H1 (cell line): ENCODE measurements at regions not wholly inside any gene's neighbourhood (a gene's known extent, or its start where the extent isn't known, plus 50 kb on each side); places are given as distances from the start of the nearest gene placed in this dataset.

Experiments used
- CTCF ChIA-PET: fragments of 300-600 bp; sonication (Branson Sonifier 250); formaldehyde crosslinking; loops from one replicate; lab custom pipeline; 2021; ENCODE audit not compliant: partially characterized antibody; lab: Charles Lee
- POLR2A ChIA-PET: fragments of 300-600 bp; sonication (Branson Sonifier 250); formaldehyde crosslinking; loops from one replicate; lab custom pipeline; 2021; ENCODE audit warnings: inconsistent platforms; ENCODE audit not compliant: partially characterized antibody; lab: Charles Lee
- DNase-seq, 2 experiments: peaks; one replicate each; pipeline versions ENCODE4 v3.0.0 to v3.0.0-alpha.2; 2010 to 2022; ENCODE audit warnings: low spot score in 2 of 2, low read depth in 1 of 2, mixed read lengths in 1 of 2
- FAIRE-seq: peaks from 2 replicates; lab custom pipeline; 2011; peaks lifted over from hg19 to GRCh38; lab: Jason Lieb, UNC
- H2AFZ ChIP-seq: 2 replicates; pipeline ENCODE4 v1.8.1; 2012; ENCODE audit warnings: low read length, inconsistent platforms
- H2AK5ac ChIP-seq: 2 replicates; pipeline ENCODE4 v1.6.1; 2013; ENCODE audit warnings: low read depth, low read length
- H2BK120ac ChIP-seq: replicated peaks from 2 replicates; pipeline ENCODE3; 2013; ENCODE audit warnings: low read depth, low read length, inconsistent platforms
- H2BK12ac ChIP-seq: 2 replicates; pipeline ENCODE4 v1.6.1; 2013; ENCODE audit warnings: low read depth, low read length
- H2BK15ac ChIP-seq: 2 replicates; pipeline ENCODE4 v1.6.1; 2013; ENCODE audit warnings: low read length
- H2BK20ac ChIP-seq: 2 replicates; pipeline ENCODE4 v1.6.1; 2013; ENCODE audit warnings: low read length
- H2BK5ac ChIP-seq: 2 replicates; pipeline ENCODE4 v1.6.1; 2013; ENCODE audit warnings: low read depth, low read length
- H3K14ac ChIP-seq: 2 replicates; pipeline ENCODE4 v1.6.1; 2013; ENCODE audit warnings: inconsistent platforms; ENCODE audit not compliant: insufficient read length
- H3K18ac ChIP-seq: 2 replicates; pipeline ENCODE4 v1.6.1; 2013; ENCODE audit warnings: low read length; ENCODE audit errors: extremely low read depth
- H3K23ac ChIP-seq: 2 replicates; pipeline ENCODE4 v1.6.1; 2013; ENCODE audit warnings: inconsistent platforms; ENCODE audit not compliant: insufficient read length
- H3K23me2 ChIP-seq: 2 replicates; pipeline ENCODE4 v1.6.1; 2013; ENCODE audit warnings: low read depth, low read length
- H3K27ac ChIP-seq: 2 replicates; pipeline ENCODE4 v1.6.1; 2011; ENCODE audit warnings: low read depth, low read length, inconsistent platforms
- H3K27me3 ChIP-seq, 4 experiments: replicated peaks in 1 of 4; 1 replicate in 1 of 4; 2 replicates in 3 of 4; pipeline versions ENCODE4 v1.6.1 to v1.8.1; 2011 to 2013; ENCODE audit warnings: low read length in 3 of 4, mild to moderate bottlenecking in 3 of 4, inconsistent platforms in 2 of 4, mixed read lengths in 2 of 4, moderate library complexity in 1 of 4; ENCODE audit not compliant: control insufficient read depth in 3 of 4, insufficient read depth in 3 of 4; ENCODE audit errors: extremely low read depth in 1 of 4
- H3K36me3 ChIP-seq, 4 experiments: 2 replicates each; pipeline versions ENCODE4 v1.6.1 to v1.8.1; 2011 to 2013; ENCODE audit warnings: mild to moderate bottlenecking in 4 of 4, low read length in 3 of 4, moderate library complexity in 2 of 4, control low read depth in 1 of 4, inconsistent platforms in 1 of 4; ENCODE audit not compliant: insufficient read depth in 4 of 4, control insufficient read depth in 2 of 4
- H3K4ac ChIP-seq: replicated peaks from 2 replicates; pipeline ENCODE3; 2013; ENCODE audit warnings: low read length, low read depth, mixed read lengths, inconsistent platforms; ENCODE audit not compliant: insufficient read length
- H3K4me1 ChIP-seq, 4 experiments: replicated peaks in 1 of 4; 1 replicate in 1 of 4; 2 replicates in 3 of 4; pipeline versions ENCODE4 v1.6.1 to v1.8.1; 2011 to 2013; ENCODE audit warnings: low read length in 3 of 4, inconsistent platforms in 2 of 4, mixed read lengths in 1 of 4; ENCODE audit not compliant: insufficient read depth in 4 of 4, control insufficient read depth in 3 of 4
- H3K4me2 ChIP-seq, 2 experiments: 2 replicates each; pipeline versions ENCODE4 v1.6.1 to v1.8.1; 2011 to 2013; ENCODE audit warnings: low read depth in 2 of 2, low read length in 2 of 2, control low read depth in 1 of 2, inconsistent platforms in 1 of 2, mild to moderate bottlenecking in 1 of 2; ENCODE audit not compliant: insufficient read depth in 1 of 2
- H3K4me3 ChIP-seq, 4 experiments: fragments of 200-600, 300-600 bp in 1 of 4; sonication (generic), shearing (Covaris generic), sonication (Bioruptor Twin) in 1 of 4; 2 replicates each; pipeline versions ENCODE4 v1.5.1 to v1.8.1; 2011 to 2016; ENCODE audit warnings: low read length in 4 of 4, low read depth in 3 of 4, control low read depth in 2 of 4, inconsistent platforms in 2 of 4, mild to moderate bottlenecking in 2 of 4, mixed read lengths in 1 of 4, moderate library complexity in 1 of 4; ENCODE audit not compliant: insufficient read depth in 2 of 4; ENCODE audit errors: extremely low read depth in 1 of 4
- H3K56ac ChIP-seq: replicated peaks from 2 replicates; pipeline ENCODE3; 2013; ENCODE audit warnings: low read depth, mild to moderate bottlenecking, mixed read lengths, low read length, inconsistent platforms; ENCODE audit not compliant: insufficient read length
- H3K79me1 ChIP-seq: 2 replicates; pipeline ENCODE4 v1.6.1; 2013; ENCODE audit warnings: low read depth, low read length, control low read depth
- H3K79me2 ChIP-seq, 2 experiments: 2 replicates each; pipeline versions ENCODE4 v1.6.1 to v1.8.1; 2012 to 2013; ENCODE audit warnings: low read length in 2 of 2, mild to moderate bottlenecking in 2 of 2, inconsistent platforms in 1 of 2; ENCODE audit not compliant: insufficient read depth in 2 of 2, control insufficient read depth in 1 of 2
- H3K9ac ChIP-seq, 4 experiments: replicated peaks in 1 of 4; 1 replicate in 1 of 4; 2 replicates in 3 of 4; pipeline versions ENCODE4 v1.6.1 to v1.8.1; 2011 to 2013; ENCODE audit warnings: low read depth in 3 of 4, low read length in 3 of 4, control low read depth in 2 of 4, mild to moderate bottlenecking in 2 of 4, moderate library complexity in 2 of 4, inconsistent platforms in 1 of 4; ENCODE audit errors: extremely low read depth in 1 of 4
- H3K9me3 ChIP-seq, 2 experiments: 2 replicates each; pipeline versions ENCODE4 v1.6.1 to v1.8.1; 2012 to 2013; ENCODE audit warnings: mild to moderate bottlenecking in 2 of 2, moderate library complexity in 2 of 2, control low read depth in 1 of 2, inconsistent platforms in 1 of 2, low read depth in 1 of 2, low read length in 1 of 2, mixed read lengths in 1 of 2; ENCODE audit not compliant: insufficient read depth in 2 of 2
- H4K20me1 ChIP-seq, 2 experiments: replicated peaks in 1 of 2; 2 replicates each; pipeline versions ENCODE3 to v1.8.1; 2011 to 2013; ENCODE audit warnings: inconsistent platforms in 2 of 2, low read length in 2 of 2, mild to moderate bottlenecking in 1 of 2; ENCODE audit not compliant: insufficient read depth in 2 of 2, control insufficient read depth in 1 of 2
- H4K5ac ChIP-seq: 2 replicates; pipeline ENCODE4 v1.6.1; 2013; ENCODE audit warnings: low read length, low read depth, mixed read lengths, inconsistent platforms; ENCODE audit not compliant: insufficient read length
- H4K8ac ChIP-seq: 2 replicates; pipeline ENCODE4 v1.8.0; 2013; ENCODE audit warnings: mild to moderate bottlenecking, moderate library complexity, low read length, inconsistent platforms; ENCODE audit not compliant: insufficient read depth; ENCODE audit errors: extremely low read depth
- H4K91ac ChIP-seq: replicated peaks from 2 replicates; pipeline ENCODE3; 2013; ENCODE audit warnings: low read length, mixed read lengths, inconsistent platforms; ENCODE audit not compliant: insufficient read length
- ATF2 ChIP-seq: IDR thresholded peaks from 2 replicates; pipeline ENCODE4 v1.6.1; 2012; ENCODE audit warnings: low read length, inconsistent platforms
- EZH2 ChIP-seq: fragments of 200-600 bp; sonication (generic); IDR thresholded peaks from 2 replicates; pipeline ENCODE4 v1.7.1; 2012; ENCODE audit warnings: low read depth, mild to moderate bottlenecking, moderate library complexity, low read length, inconsistent platforms; ENCODE audit not compliant: severe bottlenecking
- HDAC2 ChIP-seq, 2 experiments: fragments of 300-600 bp in 1 of 2; sonication (generic) in 1 of 2; IDR thresholded peaks; 2 replicates each; pipeline ENCODE4 v1.6.1; 2011 to 2012; ENCODE audit warnings: low read depth in 2 of 2, low read length in 2 of 2, mild to moderate bottlenecking in 2 of 2, moderate library complexity in 2 of 2, borderline replicate concordance in 1 of 2, inconsistent platforms in 1 of 2
- NANOG ChIP-seq: IDR thresholded peaks from 2 replicates; pipeline ENCODE4 v1.6.1; 2011; ENCODE audit warnings: low read length, low read depth, mild to moderate bottlenecking, inconsistent platforms; ENCODE audit not compliant: insufficient read depth, poor library complexity, severe bottlenecking
- POLR2A ChIP-seq, 2 experiments: IDR thresholded peaks; 1 replicate in 1 of 2; 2 replicates in 1 of 2; pipeline ENCODE4 v1.6.1; 2011; ENCODE audit warnings: low read depth in 2 of 2, low read length in 2 of 2, mild to moderate bottlenecking in 2 of 2; ENCODE audit errors: control extremely low read depth in 1 of 2
- RFX5 ChIP-seq: IDR thresholded peaks from 2 replicates; pipeline ENCODE4 v1.6.1; 2011; ENCODE audit warnings: low read depth, low read length, improper control_type of control experiment, borderline replicate concordance
- RXRA ChIP-seq: IDR thresholded peaks from 2 replicates; pipeline ENCODE4 v1.6.1; 2011; ENCODE audit warnings: low read depth, mild to moderate bottlenecking, low read length, moderate library complexity; ENCODE audit not compliant: insufficient read depth
- SIRT6 ChIP-seq: IDR thresholded peaks from one replicate; pipeline ENCODE4 v1.7.1; 2012; ENCODE audit warnings: low read length, inconsistent platforms
- SUZ12 ChIP-seq: fragments of 200-600 bp; sonication (generic); IDR thresholded peaks from 2 replicates; pipeline ENCODE4 v1.6.1; 2012; ENCODE audit warnings: mild to moderate bottlenecking, inconsistent platforms, low read length, moderate library complexity, mixed read lengths
- TAF7 ChIP-seq: optimal IDR thresholded peaks from 2 replicates; pipeline ENCODE3; 2011; ENCODE audit warnings: low read depth, mild to moderate bottlenecking, inconsistent platforms, low read length, moderate library complexity, borderline replicate concordance
- TCF12 ChIP-seq: IDR thresholded peaks from 2 replicates; pipeline ENCODE4 v1.6.1; 2011; ENCODE audit warnings: low read depth, mild to moderate bottlenecking, low read length
- WGBS, 2 experiments: shearing (Covaris generic) in 1 of 2; methylation state at CpG; one replicate each; pipeline versions ENCODE4 v1.1.6 to v1.1.7; 2013 to 2015; ENCODE audit warnings: low lambda C conversion rate in 2 of 2, mixed read lengths in 2 of 2, inconsistent platforms in 1 of 2, low coverage in 1 of 2, missing lambda C conversion rate in 1 of 2; ENCODE audit not compliant: insufficient replicate concordance in 2 of 2, insufficient coverage in 1 of 2, insufficient read length in 1 of 2; ENCODE audit errors: extremely low coverage in 1 of 2, missing lambda C conversion rate in 1 of 2; 5-methylcytosine and 5-hydroxymethylcytosine counted together
- TF ChIP-seq, protein P1 (sequence below): IDR thresholded peaks from 2 replicates; pipeline ENCODE4 v1.6.1; 2011; ENCODE audit warnings: low read depth, mild to moderate bottlenecking, low read length; ENCODE audit not compliant: insufficient read depth

GRCh38 chr11:70585236-70585545, 186.9 kb downstream of the CTTN start:
- H3K14ac ChIP-seq = no peak overlapping the region
- no peaks in the 10 kb centered on the region for H3K36me3 ChIP-seq
- no peak overlapping the region for H3K27ac ChIP-seq
- no peak overlapping the region for H2BK20ac ChIP-seq
- H3K79me1 ChIP-seq = no peaks in the 10 kb centered on the region
- H2BK5ac ChIP-seq = no peak overlapping the region
- peaks cover 0 to 7% (median 4%) of the 10 kb centered on the region in 4 experiments; a peak in 3 of 7 replicates for H3K4me1 ChIP-seq
- H3K79me2 ChIP-seq = no peaks in the 10 kb centered on the region; a peak in 1 of 4 replicates
- H3K18ac ChIP-seq = no peak overlapping the region
- H3K9me3 ChIP-seq = no peaks in the 10 kb centered on the region
- POLR2A ChIA-PET = no interaction called here
- H2AFZ ChIP-seq = no peak overlapping the region
- WGBS, 2 experiments = 85% methylated on average over 1 of the region's 1 CpG; no CpG with 5 or more reads in 1 of the 2 experiments
- no peak overlapping the region for H2BK15ac ChIP-seq
- peaks cover 3 to 12% of the 10 kb centered on the region in 2 experiments for H4K20me1 ChIP-seq
- no peak overlapping the region for H2AK5ac ChIP-seq
- H3K27me3 ChIP-seq = no peaks in the 10 kb centered on the region
- no peak overlapping the region for H3K4me3 ChIP-seq
- no peak overlapping the region for H3K4me2 ChIP-seq
- no peak overlapping the region for H2BK12ac ChIP-seq
- no peak overlapping the region for H4K91ac ChIP-seq
- no peak overlapping the region for H3K9ac ChIP-seq
- H3K56ac ChIP-seq = no peak overlapping the region
- H3K4ac ChIP-seq = no peak overlapping the region
- CTCF ChIA-PET = interaction anchor here (0.8 to 2.8 kb wide), 4 partner anchors 18 to 114 kb away, joined by 3 to 10 read pairs (median 4); no protein-coding TSS in a partner anchor
- H3K23ac ChIP-seq = no peak overlapping the region
- no peak for FAIRE-seq
- no peak overlapping the region; the same call in 1 of the 2 replicates for H4K8ac ChIP-seq
- H3K23me2 ChIP-seq = peaks cover 6% of the 10 kb centered on the region; the same call in 1 of the 2 replicates
- no peak overlapping the region for H4K5ac ChIP-seq
- H2BK120ac ChIP-seq = no peak overlapping the region
- no peak for DNase-seq
- TF ChIP-seq NANOG (no peak), SUZ12 (no peak), SIRT6 (no peak), TCF12 (no peak), RXRA (no peak), POLR2A (IDR thresholded peaks at IDR 0.05; ENCODE audit: control extremely low read depth in 1 of 2, low read depth in 2 of 2, low read length in 2 of 2) (no peak), ATF2 (no peak), EZH2 (no peak), RFX5 (no peak), HDAC2 (IDR thresholded peaks at IDR 0.05; ENCODE audit: borderline replicate concordance in 1 of 2, low read depth in 2 of 2, low read length in 2 of 2) (no peak), TAF7 (no peak)
- TF ChIP-seq, protein P1, sequence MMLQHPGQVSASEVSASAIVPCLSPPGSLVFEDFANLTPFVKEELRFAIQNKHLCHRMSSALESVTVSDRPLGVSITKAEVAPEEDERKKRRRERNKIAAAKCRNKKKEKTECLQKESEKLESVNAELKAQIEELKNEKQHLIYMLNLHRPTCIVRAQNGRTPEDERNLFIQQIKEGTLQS = no peak
